ENCODE measurements at regions not wholly inside any gene's neighbourhood (a gene's known extent, or its start where the extent isn't known, plus 50 kb on each side); places are given as distances from the start of the nearest gene placed in this dataset.

DNA sequence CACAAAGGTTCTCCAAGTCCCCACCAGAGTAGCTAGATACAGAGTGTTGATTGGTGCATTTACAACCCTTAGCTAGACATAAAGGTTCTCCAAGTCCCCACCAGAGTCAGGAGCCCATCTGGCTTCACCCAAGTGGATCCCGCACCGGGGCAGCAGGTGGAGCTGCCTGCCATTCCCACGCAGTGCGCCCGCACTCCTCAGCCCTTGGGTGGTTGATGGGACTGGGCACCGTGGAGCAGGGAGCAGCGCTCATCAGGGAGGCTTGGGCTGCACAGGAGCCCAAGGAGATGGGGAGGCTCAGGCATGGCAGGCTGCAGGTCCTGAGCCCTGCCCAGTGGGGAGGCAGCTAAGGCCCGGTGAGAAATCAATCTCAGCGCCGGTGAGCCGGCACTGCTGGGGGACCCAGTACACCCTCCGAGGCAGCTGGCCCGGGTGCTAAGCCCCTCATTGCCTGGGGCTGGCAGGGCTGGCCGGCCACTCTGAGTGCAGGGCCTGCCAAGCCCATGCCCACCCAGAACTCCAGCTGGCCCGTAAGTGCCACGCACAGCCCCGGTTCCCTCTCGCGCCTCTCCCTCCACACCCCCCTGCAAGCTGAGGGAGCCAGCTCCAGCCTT, 404.1 kb downstream of the METTL15 start:
- no peak overlapping the region for H3K4me3 ChIP-seq (ENCODE audit: control extremely low read depth in 1 of 5, extremely low read depth in 1 of 5, insufficient read depth in 1 of 5, low read depth in 2 of 5, low read length in 4 of 5)
- no peak overlapping the region for H2AFZ ChIP-seq (ENCODE audit: insufficient read depth, low read depth, low read length, poor library complexity, severe bottlenecking)
- H3K27me3 Mint-ChIP-seq, result no peaks in the 10 kb centered on the region
- H3K9me3 ChIP-seq (ENCODE audit: control extremely low read depth in 1 of 3, control insufficient read depth in 2 of 3, insufficient read depth in 1 of 3, low read length in 2 of 3), result peaks cover 0 to 8% (median 0%) of the 10 kb centered on the region in 3 donors
- H3K36me3 ChIP-seq (replicated peaks in 1 of 2; ENCODE audit: control extremely low read depth in 1 of 2, control insufficient read depth in 1 of 2, extremely low read depth in 1 of 2, insufficient read depth in 2 of 2, low read length in 1 of 2), result no peaks in the 10 kb centered on the region
- peaks cover 2% of the 10 kb centered on the region for H3K9me3 Mint-ChIP-seq (ENCODE audit: insufficient read depth)
- H3K27me3 ChIP-seq (replicated peaks in 1 of 4; ENCODE audit: control extremely low read depth in 1 of 4, control insufficient read depth in 3 of 4, insufficient read depth in 4 of 4, low read length in 3 of 4), result no peaks in the 10 kb centered on the region
- H3K27ac ChIP-seq (ENCODE audit: low read length in 2 of 2), result no peak overlapping the region
- intact Hi-C loops (cut with micrococcal nuclease), result no loop called here
- H3K79me2 ChIP-seq (ENCODE audit: control insufficient read depth, insufficient read depth, low read length), result no peaks in the 10 kb centered on the region
- 94% methylated on average over 16 of the region's 19 CpGs for WGBS (ENCODE audit: insufficient coverage)
- H3K4me1 Mint-ChIP-seq, result no peaks in the 10 kb centered on the region
- H3K4me2 ChIP-seq (replicated peaks; ENCODE audit: low read depth, low read length, poor library complexity, severe bottlenecking), result no peak overlapping the region
- no peak for TF ChIP-seq EZH2 (IDR thresholded peaks at IDR 0.05; ENCODE audit: borderline replicate concordance, insufficient read depth, low read depth, low read length, poor library complexity, severe bottlenecking)
- TF ChIP-seq, protein P1, sequence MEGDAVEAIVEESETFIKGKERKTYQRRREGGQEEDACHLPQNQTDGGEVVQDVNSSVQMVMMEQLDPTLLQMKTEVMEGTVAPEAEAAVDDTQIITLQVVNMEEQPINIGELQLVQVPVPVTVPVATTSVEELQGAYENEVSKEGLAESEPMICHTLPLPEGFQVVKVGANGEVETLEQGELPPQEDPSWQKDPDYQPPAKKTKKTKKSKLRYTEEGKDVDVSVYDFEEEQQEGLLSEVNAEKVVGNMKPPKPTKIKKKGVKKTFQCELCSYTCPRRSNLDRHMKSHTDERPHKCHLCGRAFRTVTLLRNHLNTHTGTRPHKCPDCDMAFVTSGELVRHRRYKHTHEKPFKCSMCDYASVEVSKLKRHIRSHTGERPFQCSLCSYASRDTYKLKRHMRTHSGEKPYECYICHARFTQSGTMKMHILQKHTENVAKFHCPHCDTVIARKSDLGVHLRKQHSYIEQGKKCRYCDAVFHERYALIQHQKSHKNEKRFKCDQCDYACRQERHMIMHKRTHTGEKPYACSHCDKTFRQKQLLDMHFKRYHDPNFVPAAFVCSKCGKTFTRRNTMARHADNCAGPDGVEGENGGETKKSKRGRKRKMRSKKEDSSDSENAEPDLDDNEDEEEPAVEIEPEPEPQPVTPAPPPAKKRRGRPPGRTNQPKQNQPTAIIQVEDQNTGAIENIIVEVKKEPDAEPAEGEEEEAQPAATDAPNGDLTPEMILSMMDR (IDR thresholded peaks at IDR 0.05), result no peak
- H3K4me1 ChIP-seq (ENCODE audit: control insufficient read depth in 2 of 2, insufficient read depth in 2 of 2, low read length in 2 of 2), result no peaks in the 10 kb centered on the region
- ATAC-seq (ENCODE audit: low read depth), result no peak
- ChIA-PET POLR2A (no interaction called here), CTCF (no interaction called here)
- no peak for DNase-seq
- no peak overlapping the region for H3K9ac ChIP-seq (ENCODE audit: low read length)
- no peaks in the 10 kb centered on the region for H4K20me1 ChIP-seq (ENCODE audit: control insufficient read depth, insufficient read depth, low read length, poor library complexity, severe bottlenecking)
- no peak overlapping the region for H3K4me3 Mint-ChIP-seq
- no peak overlapping the region for H3K27ac Mint-ChIP-seq

DNA sequence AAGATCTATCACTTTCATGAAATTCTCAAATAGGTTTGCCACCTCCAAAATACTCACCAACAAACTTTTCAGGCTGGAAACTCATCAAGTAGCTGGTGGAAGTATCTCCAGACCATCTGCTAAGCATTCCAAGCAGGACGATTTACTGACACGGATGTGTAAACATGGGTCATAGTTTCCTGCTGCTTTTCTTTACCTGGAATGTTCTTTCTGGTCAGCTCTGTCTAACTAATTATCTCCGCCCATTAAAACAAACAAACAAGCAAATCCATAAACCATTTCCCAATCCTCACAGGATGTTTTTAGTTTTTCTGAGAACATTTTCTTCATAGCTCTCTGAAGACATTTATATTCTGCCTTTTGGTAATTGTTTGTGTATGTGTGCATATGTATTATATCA, 397.0 kb downstream of the METTL15 start:
- Mint-ChIP-seq H3K27ac (no peak overlapping the region), H3K4me3 (no peak overlapping the region), H3K9me3 (ENCODE audit: insufficient read depth) (no peaks in the 10 kb centered on the region), H3K4me1 (no peaks in the 10 kb centered on the region), H3K27me3 (no peaks in the 10 kb centered on the region)
- CTCF ChIA-PET, result no interaction called here
- ATAC-seq (ENCODE audit: low read depth) (no peak), DNase-seq (no peak)
- Histone ChIP-seq H3K36me3 (replicated peaks in 1 of 2; ENCODE audit: control extremely low read depth in 1 of 2, control insufficient read depth in 1 of 2, extremely low read depth in 1 of 2, insufficient read depth in 2 of 2, low read length in 1 of 2) (no peaks in the 10 kb centered on the region), H3K27me3 (replicated peaks in 1 of 4; ENCODE audit: control extremely low read depth in 1 of 4, control insufficient read depth in 3 of 4, insufficient read depth in 4 of 4, low read length in 3 of 4) (no peaks in the 10 kb centered on the region), H3K9me3 (ENCODE audit: control extremely low read depth in 1 of 3, control insufficient read depth in 2 of 3, insufficient read depth in 1 of 3, low read length in 2 of 3) (no peaks in the 10 kb centered on the region), H3K4me3 (ENCODE audit: control extremely low read depth in 1 of 5, extremely low read depth in 1 of 5, insufficient read depth in 1 of 5, low read depth in 2 of 5, low read length in 4 of 5) (no peak overlapping the region), H3K79me2 (ENCODE audit: control insufficient read depth, insufficient read depth, low read length) (no peaks in the 10 kb centered on the region), H3K9ac (ENCODE audit: low read length) (no peak overlapping the region), H3K4me2 (replicated peaks; ENCODE audit: low read depth, low read length, poor library complexity, severe bottlenecking) (no peak overlapping the region), H4K20me1 (ENCODE audit: control insufficient read depth, insufficient read depth, low read length, poor library complexity, severe bottlenecking) (no peaks in the 10 kb centered on the region), H3K4me1 (ENCODE audit: control insufficient read depth in 2 of 2, insufficient read depth in 2 of 2, low read length in 2 of 2) (no peaks in the 10 kb centered on the region), H2AFZ (ENCODE audit: insufficient read depth, low read depth, low read length, poor library complexity, severe bottlenecking) (no peak overlapping the region), H3K27ac (ENCODE audit: low read length in 2 of 2) (no peak overlapping the region)
- intact Hi-C loops (cut with micrococcal nuclease), result no loop called here
- POLR2A ChIA-PET, result no interaction called here
- TF ChIP-seq, protein P1 (IDR thresholded peaks at IDR 0.05), result no peak
- no peak for TF ChIP-seq EZH2 (IDR thresholded peaks at IDR 0.05; ENCODE audit: borderline replicate concordance, insufficient read depth, low read depth, low read length, poor library complexity, severe bottlenecking)
- WGBS (ENCODE audit: insufficient coverage), result 100% methylated on average over 1 of the region's 3 CpGs

All from B cell (primary cell).